ENCODE measurements at regions not wholly inside any gene's neighbourhood (a gene's known extent, or its start where the extent isn't known, plus 50 kb on each side); places are given as distances from the start of the nearest gene placed in this dataset.

DNA sequence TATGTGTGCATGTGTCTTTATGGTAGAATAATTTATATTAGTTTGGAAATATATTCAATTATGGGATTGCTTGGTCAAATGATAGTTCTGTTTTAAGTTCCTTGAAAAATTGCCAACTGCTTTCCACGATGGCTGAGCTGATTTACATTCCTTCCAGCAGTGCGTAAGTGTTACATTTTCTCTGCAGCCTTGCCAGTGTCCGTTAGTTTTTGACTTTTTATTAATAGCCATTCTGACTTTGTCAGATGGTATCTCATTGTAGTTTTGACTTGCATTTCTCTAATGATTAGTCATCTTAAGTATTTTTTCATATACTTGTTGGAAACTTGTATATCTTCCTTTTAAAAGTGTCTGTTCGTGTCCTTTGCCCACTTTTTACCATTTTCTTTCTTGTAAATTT is 434.2 kb upstream of the POT1 start:
- no peak overlapping the region for H2AFZ ChIP-seq (ENCODE audit: control insufficient read depth, low read length)
- dilution Hi-C loops (cut with MboI; ENCODE audit: extremely low pct_ligation_motif_present, low sequenced_read_pairs) = no loop called here
- H3K4me1 ChIP-seq (ENCODE audit: control insufficient read depth, extremely low read depth, insufficient read depth, low read length) = no peaks in the 10 kb centered on the region
- no peaks in the 10 kb centered on the region for H4K20me1 ChIP-seq (ENCODE audit: control insufficient read depth, extremely low read depth, insufficient read depth, low read length)
- no peak for DNase-seq (ENCODE audit: low read depth, low spot score)
- FAIRE-seq = no peak
- H3K4me2 ChIP-seq (ENCODE audit: control insufficient read depth, extremely low read depth, insufficient read depth, low read depth, low read length) = no peak overlapping the region
- H3K4me3 ChIP-seq (ENCODE audit: control insufficient read depth in 2 of 3, extremely low read depth in 1 of 3, insufficient read depth in 2 of 3, low read depth in 1 of 3, low read length in 3 of 3) = no peak overlapping the region
- no peak overlapping the region for H3K27ac ChIP-seq (ENCODE audit: control insufficient read depth, insufficient read depth, low read length)
- no peaks in the 10 kb centered on the region for H3K9me3 ChIP-seq (ENCODE audit: control insufficient read depth, low read depth, low read length)
- no peaks in the 10 kb centered on the region for H3K27me3 ChIP-seq (ENCODE audit: control insufficient read depth, extremely low read depth, insufficient read depth, low read length)
- no peak overlapping the region for H3K9ac ChIP-seq (ENCODE audit: control insufficient read depth, extremely low read depth, insufficient read depth, low read length)
- no peaks in the 10 kb centered on the region for H3K79me2 ChIP-seq (ENCODE audit: control insufficient read depth, insufficient read depth, low read length)
- H3K9me1 ChIP-seq (ENCODE audit: control insufficient read depth, extremely low read depth, insufficient read depth, low read length) = no peaks in the 10 kb centered on the region
- TF ChIP-seq, protein P1, sequence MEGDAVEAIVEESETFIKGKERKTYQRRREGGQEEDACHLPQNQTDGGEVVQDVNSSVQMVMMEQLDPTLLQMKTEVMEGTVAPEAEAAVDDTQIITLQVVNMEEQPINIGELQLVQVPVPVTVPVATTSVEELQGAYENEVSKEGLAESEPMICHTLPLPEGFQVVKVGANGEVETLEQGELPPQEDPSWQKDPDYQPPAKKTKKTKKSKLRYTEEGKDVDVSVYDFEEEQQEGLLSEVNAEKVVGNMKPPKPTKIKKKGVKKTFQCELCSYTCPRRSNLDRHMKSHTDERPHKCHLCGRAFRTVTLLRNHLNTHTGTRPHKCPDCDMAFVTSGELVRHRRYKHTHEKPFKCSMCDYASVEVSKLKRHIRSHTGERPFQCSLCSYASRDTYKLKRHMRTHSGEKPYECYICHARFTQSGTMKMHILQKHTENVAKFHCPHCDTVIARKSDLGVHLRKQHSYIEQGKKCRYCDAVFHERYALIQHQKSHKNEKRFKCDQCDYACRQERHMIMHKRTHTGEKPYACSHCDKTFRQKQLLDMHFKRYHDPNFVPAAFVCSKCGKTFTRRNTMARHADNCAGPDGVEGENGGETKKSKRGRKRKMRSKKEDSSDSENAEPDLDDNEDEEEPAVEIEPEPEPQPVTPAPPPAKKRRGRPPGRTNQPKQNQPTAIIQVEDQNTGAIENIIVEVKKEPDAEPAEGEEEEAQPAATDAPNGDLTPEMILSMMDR (optimal IDR thresholded peaks at IDR 0.05 in 1 of 3, IDR thresholded peaks at IDR 0.05 in 1 of 3, conservative IDR thresholded peaks at IDR 0.05 in 1 of 3; ENCODE audit: extremely low read depth in 1 of 3, insufficient read depth in 2 of 3, low read length in 3 of 3) = no peak
- TF ChIP-seq EZH2 (IDR thresholded peaks at IDR 0.05; ENCODE audit: low read length) = no peak
- no peaks in the 10 kb centered on the region for H3K36me3 ChIP-seq (ENCODE audit: control insufficient read depth in 2 of 2, extremely low read depth in 1 of 2, insufficient read depth in 2 of 2, low read length in 2 of 2)

DNA sequence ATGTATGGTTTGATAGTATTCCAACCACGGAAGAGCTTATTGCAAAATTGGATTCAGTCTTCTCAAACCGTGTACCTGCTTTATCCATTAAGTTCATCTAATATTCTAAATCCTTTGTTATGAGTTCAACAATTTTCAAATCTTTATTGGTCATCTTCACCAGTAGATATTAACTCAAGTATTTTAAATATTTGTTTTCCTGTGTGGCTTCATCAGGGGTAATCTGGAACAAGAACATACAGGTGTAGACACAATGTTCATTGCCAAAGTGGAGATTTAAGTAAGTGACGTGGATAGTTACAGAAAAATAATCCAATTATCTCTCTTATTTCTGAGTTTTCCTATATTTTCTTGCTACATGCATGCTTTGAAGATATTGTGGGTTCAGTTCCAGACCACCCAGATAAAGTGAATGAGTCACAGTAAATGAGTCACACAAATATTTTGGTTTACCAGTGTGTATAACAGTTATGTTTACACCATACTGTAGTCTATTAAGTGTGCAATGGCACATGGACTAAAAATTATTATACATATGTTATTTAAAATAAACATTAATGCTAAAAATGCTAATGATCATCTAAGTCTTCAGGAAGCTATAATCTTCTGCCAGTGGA is 429.0 kb upstream of the POT1 start:
- Histone ChIP-seq H3K4me3 (ENCODE audit: control insufficient read depth in 2 of 3, extremely low read depth in 1 of 3, insufficient read depth in 2 of 3, low read depth in 1 of 3, low read length in 3 of 3) (no peak overlapping the region), H3K27me3 (ENCODE audit: control insufficient read depth, extremely low read depth, insufficient read depth, low read length) (no peaks in the 10 kb centered on the region), H3K36me3 (ENCODE audit: control insufficient read depth in 2 of 2, extremely low read depth in 1 of 2, insufficient read depth in 2 of 2, low read length in 2 of 2) (no peaks in the 10 kb centered on the region), H3K4me2 (ENCODE audit: control insufficient read depth, extremely low read depth, insufficient read depth, low read depth, low read length) (no peak overlapping the region), H2AFZ (ENCODE audit: control insufficient read depth, low read length) (no peak overlapping the region), H3K4me1 (ENCODE audit: control insufficient read depth, extremely low read depth, insufficient read depth, low read length) (no peaks in the 10 kb centered on the region), H3K27ac (ENCODE audit: control insufficient read depth, insufficient read depth, low read length) (no peak overlapping the region), H3K9ac (ENCODE audit: control insufficient read depth, extremely low read depth, insufficient read depth, low read length) (no peak overlapping the region), H3K9me3 (ENCODE audit: control insufficient read depth, low read depth, low read length) (no peaks in the 10 kb centered on the region), H3K9me1 (ENCODE audit: control insufficient read depth, extremely low read depth, insufficient read depth, low read length) (no peaks in the 10 kb centered on the region), H3K79me2 (ENCODE audit: control insufficient read depth, insufficient read depth, low read length) (no peaks in the 10 kb centered on the region), H4K20me1 (ENCODE audit: control insufficient read depth, extremely low read depth, insufficient read depth, low read length) (no peaks in the 10 kb centered on the region)
- DNase-seq (ENCODE audit: low read depth, low spot score) (no peak), FAIRE-seq (no peak)
- dilution Hi-C loops (cut with MboI; ENCODE audit: extremely low pct_ligation_motif_present, low sequenced_read_pairs) = no loop called here
- TF ChIP-seq, protein P1 (optimal IDR thresholded peaks at IDR 0.05 in 1 of 3, IDR thresholded peaks at IDR 0.05 in 1 of 3, conservative IDR thresholded peaks at IDR 0.05 in 1 of 3; ENCODE audit: extremely low read depth in 1 of 3, insufficient read depth in 2 of 3, low read length in 3 of 3) = no peak

All from keratinocyte (primary cell).